ENCODE measurements at regions not wholly inside any gene's neighbourhood (a gene's known extent, or its start where the extent isn't known, plus 50 kb on each side); places are given as distances from the start of the nearest gene placed in this dataset.
"Not testable (repeated sequence)": the region's sequence is repeated elsewhere in the genome, so short reads cannot be mapped to it uniquely, and the experiment has no call there.

GRCh38 chr6:119934816-119935215 is 585.3 kb upstream of the MAN1A1 start:
- DNase-seq: no peak

DNA sequence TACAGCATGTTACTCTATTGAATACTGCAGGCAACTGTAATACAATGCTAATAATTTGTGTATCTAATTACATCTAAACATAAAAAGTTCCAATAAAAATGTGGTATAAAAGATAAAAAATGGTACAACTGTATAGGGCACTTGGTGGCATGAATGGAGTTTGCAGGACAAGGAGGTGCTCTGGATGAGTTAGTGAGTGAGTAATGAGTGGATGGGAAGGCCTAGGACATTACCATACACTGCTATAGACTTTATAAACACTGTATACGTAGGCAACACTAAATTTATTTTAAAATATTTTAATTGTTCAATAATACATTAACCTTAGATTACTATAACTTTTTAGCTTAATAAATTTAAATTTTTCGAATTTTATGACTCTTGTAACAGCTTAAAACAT is 579.6 kb upstream of the MAN1A1 start:
- no peak for DNase-seq

DNA sequence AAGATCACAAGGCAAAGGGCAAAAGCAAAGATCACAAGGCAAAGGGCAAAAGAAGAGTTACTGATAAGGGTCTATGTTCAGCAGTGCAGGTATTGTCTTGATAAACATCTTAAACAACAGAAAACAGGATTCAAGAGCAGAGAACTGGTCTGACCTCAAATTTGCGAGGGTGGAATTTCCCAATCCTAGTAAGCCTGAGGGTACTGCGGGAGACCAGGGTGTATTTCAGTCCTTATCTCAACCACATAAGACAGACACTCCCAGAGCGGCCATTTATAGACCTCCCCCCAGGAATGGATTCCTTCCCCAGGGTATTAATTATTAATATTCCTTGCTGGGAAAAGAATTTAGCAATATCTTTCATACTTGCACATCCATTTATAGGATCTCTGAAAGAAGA is 575.3 kb upstream of the MAN1A1 start:
- DNase-seq: not testable (repeated sequence)

- no peak for DNase-seq
Observed at GRCh38 chr6:119922814-119923213, 573.3 kb upstream of the MAN1A1 start.

- no peak for DNase-seq
Observed at GRCh38 chr6:119921491-119922010, 572.0 kb upstream of the MAN1A1 start.

GRCh38 chr6:119917186-119917585 is 567.6 kb upstream of the MAN1A1 start:
- no peak for DNase-seq

GRCh38 chr6:119915971-119916370 is 566.4 kb upstream of the MAN1A1 start:
- no peak for DNase-seq

DNA sequence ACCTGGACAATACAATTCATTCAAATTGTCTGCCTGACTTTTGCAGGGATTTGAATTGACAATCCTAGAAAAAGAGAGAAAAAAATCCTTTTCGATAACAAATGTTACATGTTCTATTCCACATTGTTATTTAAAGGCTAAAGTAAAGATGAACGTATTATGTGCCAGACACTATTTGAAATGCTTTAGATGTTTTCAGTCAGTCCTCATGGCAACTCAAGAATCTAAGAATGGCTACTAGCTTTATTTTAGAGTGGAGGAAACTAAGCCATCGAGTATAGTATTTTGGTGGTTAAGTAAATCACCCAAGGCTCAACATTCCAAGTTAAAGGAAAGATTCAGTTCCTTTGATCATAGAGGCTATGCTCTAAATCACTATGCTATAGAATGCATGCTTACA is 558.6 kb upstream of the MAN1A1 start:
- DNase-seq: no peak

DNA sequence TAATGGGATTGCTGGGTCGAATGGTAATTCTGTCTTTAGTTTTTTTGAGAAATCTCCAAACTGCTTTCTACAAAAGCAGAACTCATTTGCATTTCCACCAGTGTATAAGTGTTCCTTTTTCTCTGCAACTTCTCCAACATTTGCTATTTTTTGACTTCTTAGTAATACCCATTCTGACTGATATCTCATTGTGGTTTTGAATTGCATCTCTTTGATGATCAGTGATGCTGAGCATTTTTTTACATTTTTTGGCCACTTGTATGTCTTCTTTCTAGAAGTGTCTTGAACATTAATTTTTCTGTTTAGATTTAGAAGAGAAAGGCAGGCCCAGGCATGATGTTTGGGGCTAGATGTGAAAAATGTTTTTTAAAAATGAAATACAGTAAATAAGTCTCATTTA is 553.1 kb upstream of the MAN1A1 start:
- no peak for DNase-seq

DNA sequence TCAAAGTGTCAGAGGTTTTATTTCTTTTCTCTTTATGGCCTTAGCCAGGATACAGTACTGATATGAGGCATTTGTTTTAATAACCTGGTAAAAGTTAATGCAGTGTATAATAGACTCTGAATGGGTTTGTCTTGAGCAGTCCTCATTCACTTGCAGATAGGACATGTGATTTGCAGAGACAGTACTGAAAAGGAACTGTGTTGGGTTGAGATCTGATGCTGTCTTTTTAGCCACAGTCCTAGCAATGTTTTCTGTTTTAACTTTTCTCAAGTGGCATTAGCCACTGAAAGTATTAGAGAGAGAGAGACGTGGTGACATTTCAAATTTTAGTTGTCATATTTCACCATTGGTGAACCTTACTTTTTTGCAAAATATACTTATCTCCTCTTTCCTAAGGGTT is 547.2 kb upstream of the MAN1A1 start:
- no peak for DNase-seq

- no peak for DNase-seq
Observed at GRCh38 chr6:119895626-119896025, 546.1 kb upstream of the MAN1A1 start.

DNA sequence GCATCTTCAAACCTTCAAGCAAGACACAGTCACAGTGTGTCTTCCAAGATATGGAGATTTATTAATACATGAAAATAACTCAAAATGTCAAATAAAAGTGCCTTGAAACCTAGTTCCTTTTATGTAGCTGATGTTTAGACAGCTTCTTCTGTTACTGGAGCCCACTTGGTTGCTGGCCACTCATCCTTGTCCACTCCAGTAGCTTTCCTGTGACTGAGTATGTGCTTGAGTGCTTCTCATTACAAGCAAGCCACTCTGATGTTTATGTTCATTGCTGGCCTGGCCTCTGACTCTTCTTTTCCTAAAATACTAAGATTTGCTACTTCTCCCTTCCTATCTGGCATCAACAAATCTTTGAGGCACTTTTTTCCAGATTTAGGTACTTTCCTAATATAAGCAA is 545.2 kb upstream of the MAN1A1 start:
- no peak for DNase-seq

- no peak for DNase-seq
Observed at GRCh38 chr6:119891644-119892043, 542.1 kb upstream of the MAN1A1 start.

GRCh38 chr6:119891206-119891605 is 541.6 kb upstream of the MAN1A1 start:
- DNase-seq: no peak

DNA sequence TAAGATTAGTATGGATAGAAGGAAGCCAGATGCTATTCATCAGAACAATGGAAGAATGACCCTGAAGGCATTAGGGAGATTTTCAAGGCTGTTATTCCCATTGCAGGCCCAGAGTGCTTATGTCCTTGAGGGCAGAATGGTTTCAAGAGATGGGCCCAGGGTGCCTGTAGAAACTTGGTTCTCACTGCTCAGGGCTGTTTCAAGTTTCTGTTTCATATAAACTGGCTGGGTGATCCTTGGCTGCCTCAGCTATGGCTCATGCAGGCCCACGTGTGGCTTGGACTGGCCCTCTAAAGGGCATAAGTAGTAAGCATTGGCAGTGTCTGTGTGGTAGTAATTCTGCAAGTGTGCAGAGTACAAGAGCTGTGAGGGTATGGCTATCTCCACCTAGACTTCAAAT is 540.9 kb upstream of the MAN1A1 start:
- DNase-seq: no peak

GRCh38 chr6:119887666-119888065 is 538.1 kb upstream of the MAN1A1 start:
- DNase-seq: no peak

DNA sequence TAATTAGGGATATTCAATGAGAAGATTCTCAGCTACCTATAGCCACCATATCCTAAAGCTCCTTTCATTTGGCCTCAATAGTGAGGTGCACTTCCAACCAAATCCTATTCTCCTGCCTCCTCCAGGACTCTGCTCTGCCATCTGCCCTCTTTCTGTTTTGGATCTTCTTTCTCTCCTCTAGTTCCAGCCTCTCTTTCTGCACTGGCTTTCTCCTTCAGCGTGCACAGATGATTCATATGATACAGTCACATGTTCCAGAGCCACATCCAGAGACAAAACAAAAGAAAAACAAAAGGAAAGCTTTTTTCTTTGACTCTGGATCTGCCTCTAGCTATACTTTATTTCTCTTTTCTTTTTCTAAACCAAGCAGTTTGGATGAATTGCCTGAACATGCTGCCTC is 531.9 kb upstream of the MAN1A1 start:
- no peak for DNase-seq

GRCh38 chr6:119880840-119881239 is 531.3 kb upstream of the MAN1A1 start:
- DNase-seq: no peak

DNA sequence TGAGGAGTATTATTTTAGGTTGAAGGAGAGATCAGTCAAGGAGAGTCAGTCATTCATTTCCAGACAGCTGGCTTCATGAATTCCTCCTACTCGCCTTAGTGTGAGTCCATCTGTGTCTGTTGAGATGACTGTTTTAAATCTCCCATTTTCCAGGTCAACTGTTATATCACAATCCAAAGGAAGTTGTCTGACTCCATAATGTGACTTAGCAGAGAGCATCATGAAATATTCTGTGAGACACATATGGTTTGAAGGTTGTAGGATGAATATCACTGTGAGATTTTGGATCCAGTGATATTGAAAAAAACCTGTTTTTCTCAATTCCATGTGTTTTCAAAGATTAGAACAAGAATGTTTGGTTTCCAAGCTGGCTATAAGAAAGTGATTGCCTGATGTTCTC is 530.2 kb upstream of the MAN1A1 start:
- no peak for DNase-seq

DNA sequence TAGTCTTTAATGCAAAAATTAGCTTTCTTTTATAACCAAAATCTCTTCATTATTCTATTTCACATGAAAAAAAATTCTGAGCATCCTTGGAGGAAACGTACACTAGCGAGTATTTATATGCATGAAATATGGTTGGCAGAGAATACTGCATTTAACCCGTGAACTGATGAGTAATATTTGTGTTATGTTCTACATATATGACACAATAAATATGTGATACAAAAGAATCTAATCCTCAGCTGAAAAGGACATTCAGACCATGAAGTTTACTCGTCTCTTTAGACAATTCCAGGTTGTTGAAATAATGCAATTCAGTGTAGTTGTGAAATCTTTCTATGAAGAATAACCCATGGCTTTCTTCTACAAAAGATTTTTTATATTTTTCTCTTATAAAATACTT is 524.8 kb upstream of the MAN1A1 start:
- no peak for DNase-seq

- no peak for DNase-seq
Observed at GRCh38 chr6:119873107-119873506, 523.5 kb upstream of the MAN1A1 start.

DNA sequence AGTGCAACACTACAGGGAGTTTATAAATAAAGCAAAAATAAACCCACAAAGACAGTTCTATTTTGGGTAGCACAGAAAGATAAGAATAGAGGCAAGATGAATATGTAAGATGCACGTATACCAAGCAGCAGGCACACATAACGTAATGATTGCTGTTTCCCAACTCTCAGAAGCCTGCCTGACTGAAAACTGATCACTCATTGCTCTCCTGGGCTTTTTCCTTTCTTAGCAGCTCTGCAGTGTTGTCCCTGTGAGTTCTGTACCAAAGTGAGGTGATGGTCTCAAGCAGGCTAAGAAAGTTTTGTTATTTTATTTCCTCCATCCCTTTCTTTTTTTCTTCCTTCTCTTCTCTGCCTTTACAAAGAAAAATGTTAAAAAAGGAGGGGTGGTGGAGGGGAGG is 522.0 kb upstream of the MAN1A1 start:
- DNase-seq: no peak

DNA sequence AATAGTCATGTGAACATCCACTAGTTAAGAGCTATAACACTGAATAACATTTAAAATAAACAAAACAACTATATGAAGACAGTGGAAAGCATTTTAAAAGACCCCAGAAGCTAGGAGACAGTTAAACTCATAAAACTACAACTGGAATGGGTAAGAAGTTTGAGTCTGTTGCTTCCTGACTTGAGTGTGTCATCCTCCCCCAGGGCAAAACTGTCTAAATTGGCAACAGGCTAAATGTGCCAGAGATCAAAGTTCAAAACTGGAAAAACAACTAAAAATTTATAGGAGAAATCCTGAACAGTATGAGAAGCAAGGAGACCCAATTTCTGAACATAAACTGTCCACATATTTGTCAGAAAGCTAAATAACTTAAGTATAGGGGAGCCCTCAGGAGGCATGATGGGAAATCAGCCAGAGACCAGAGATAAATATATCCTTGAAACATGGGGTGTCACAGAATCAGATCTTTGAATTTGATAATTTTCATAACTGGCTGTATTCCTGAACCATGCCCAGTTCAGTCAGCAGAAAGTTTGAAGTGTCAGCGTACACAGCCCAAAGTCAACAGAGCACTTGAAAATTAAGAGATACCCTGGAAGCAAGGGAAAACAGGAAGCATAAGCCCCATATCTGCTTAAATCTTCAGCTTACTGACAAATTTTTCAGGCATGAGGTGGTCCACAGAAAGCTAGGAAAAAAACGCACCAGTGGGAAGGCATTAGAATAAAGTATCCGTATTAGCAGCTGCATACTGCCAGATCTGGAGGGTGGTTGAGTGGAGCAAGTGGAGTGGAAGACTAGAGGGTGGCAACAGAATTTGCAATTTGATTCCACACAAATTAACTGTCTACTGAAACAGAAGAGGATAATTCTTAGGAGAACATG is 516.1 kb upstream of the MAN1A1 start:
- DNase-seq: no peak

DNA sequence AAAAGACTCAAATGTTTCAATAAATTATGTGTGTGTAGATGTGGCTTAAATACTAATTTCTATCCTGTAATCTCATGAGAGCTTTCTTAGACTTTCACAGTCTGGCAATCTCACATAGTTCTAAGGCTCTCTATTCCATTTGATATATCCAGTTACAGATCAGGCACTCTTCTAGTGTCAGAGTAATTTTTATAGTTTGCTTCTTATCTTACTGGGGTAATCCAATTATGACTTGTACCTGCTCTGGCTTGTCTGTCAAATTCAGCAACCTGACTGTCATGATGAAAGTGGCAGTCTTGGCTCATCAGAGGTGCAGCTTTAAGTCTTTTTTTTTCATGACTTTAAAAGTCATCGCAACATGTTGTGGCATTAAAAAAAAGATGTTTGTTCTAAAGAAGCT is 513.2 kb upstream of the MAN1A1 start:
- no peak for DNase-seq

DNA sequence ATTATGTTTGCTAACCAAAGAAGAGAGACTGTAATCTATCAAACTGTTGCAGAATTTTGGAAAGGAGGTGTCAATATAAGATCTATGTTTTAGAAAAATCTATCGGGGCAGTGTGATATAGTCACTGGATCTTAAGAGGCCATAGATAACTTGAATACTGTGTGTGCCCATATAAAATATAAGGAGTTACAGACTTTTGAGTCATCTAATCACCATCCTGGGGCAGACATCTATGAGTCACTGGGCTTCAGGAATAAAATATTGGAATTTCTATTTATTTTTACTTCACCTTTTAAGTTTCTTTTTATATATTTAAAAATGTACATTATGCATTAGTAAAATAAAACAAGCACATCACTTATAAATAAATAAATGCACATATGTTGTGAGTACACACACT is 509.3 kb upstream of the MAN1A1 start:
- no peak for DNase-seq

Data from CD4-positive, alpha-beta T cell treated with Interleukin-10 for 1 hour (primary cell).